ENCODE measurements at regions not wholly inside any gene's neighbourhood (a gene's known extent, or its start where the extent isn't known, plus 50 kb on each side); places are given as distances from the start of the nearest gene placed in this dataset.

GRCh38 chr3:25962255-25962654 is 172.4 kb downstream of the OXSM start:
- TF ChIP-seq YY1 (IDR thresholded peaks at IDR 0.05; ENCODE audit: low read depth, low read length) (no peak), CTCF (IDR thresholded peaks at IDR 0.05; ENCODE audit: control extremely low read depth in 1 of 3, insufficient read depth in 1 of 3, low read depth in 1 of 3, low read length in 3 of 3) (peak in 2 of 3 experiments; percentile 62 to 70; a peak in 3 of 4 replicates), CHD2 (IDR thresholded peaks at IDR 0.05; ENCODE audit: low read length) (no peak), TCF12 (IDR thresholded peaks at IDR 0.05; ENCODE audit: low read depth, low read length) (no peak), RFX5 (IDR thresholded peaks at IDR 0.05; ENCODE audit: borderline replicate concordance, low read depth, low read length) (no peak), TEAD4 (IDR thresholded peaks at IDR 0.05; ENCODE audit: low read depth, low read length) (peak; percentile 82), POLR2A (IDR thresholded peaks at IDR 0.05; ENCODE audit: control extremely low read depth in 1 of 2, low read depth in 2 of 2, low read length in 2 of 2) (no peak)
